Activated CD4-positive, alpha-beta T cell treated with anti-CD3 and anti-CD28 coated beads, Interleukin-2, amount 10 ng/mL, durations not matched to agents 24 days and 14 days (primary cell): ENCODE measurements at regions not wholly inside any gene's neighbourhood (a gene's known extent, or its start where the extent isn't known, plus 50 kb on each side); places are given as distances from the start of the nearest gene placed in this dataset.

Experiments
- DNase-seq: peaks from one replicate; pipeline ENCODE4 v3.0.0; 2022
- H3K27ac Mint-ChIP-seq: one replicate; pipeline ENCODE4 v1.8.0; 2022; ENCODE audit warnings: mild to moderate bottlenecking, mixed read lengths
- H3K27me3 Mint-ChIP-seq: one replicate; pipeline ENCODE4 v1.8.0; 2022; ENCODE audit warnings: mixed read lengths
- H3K36me3 Mint-ChIP-seq: one replicate; pipeline ENCODE4 v1.8.0; 2022; ENCODE audit warnings: low read depth, mild to moderate bottlenecking, mixed read lengths
- H3K4me1 Mint-ChIP-seq: one replicate; pipeline ENCODE4 v1.8.0; 2021; ENCODE audit warnings: mixed read lengths
- H3K4me3 Mint-ChIP-seq: one replicate; pipeline ENCODE4 v1.8.0; 2022; ENCODE audit warnings: mild to moderate bottlenecking, moderate library complexity, mixed read lengths
- H3K9me3 Mint-ChIP-seq: one replicate; pipeline ENCODE4 v1.8.0; 2021; ENCODE audit warnings: mixed read lengths
- intact Hi-C: fragments of 100-400 bp; cut with micrococcal nuclease; formaldehyde crosslinking; loops from one replicate; pipeline ENCODE4 v1.15.1; 2023

DNA sequence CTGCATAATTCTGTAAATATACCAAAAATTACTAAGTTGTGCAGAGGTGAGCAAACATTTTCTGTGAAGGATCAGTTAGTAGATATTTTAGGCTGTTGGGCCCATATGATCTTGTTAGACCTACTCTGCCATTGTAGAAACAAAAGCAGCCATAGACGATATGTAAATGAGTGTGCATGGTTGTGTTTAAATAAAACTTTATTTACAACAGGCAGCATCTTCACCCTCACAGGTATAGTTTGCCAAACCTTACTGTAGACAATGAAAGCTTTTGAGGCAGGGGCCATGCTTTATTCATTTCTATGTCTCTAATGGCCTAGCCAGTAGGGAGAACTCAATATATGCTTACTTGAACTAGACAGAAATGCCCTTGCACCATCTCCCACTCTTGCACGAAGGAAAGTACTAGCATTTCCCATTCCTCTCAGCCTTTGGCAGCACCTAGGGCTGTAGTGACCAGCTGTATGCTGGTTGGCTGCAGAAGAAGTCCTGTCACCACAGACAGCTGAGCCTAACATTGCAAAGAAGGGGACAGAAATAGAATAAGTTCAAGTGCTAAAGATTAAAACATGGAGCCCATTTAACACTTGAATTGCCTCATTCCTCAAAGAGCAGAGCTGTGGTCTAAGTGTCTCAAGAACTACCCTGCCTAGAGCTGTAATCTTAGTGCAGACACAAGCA lies 305.1 kb upstream of the MGAT5 start:
- H3K27ac Mint-ChIP-seq, result no peak overlapping the region
- no peak overlapping the region for H3K4me3 Mint-ChIP-seq
- H3K4me1 Mint-ChIP-seq, result no peaks in the 10 kb centered on the region
- H3K36me3 Mint-ChIP-seq, result no peaks in the 10 kb centered on the region
- peak; percentile 18 for DNase-seq
- H3K9me3 Mint-ChIP-seq, result no peaks in the 10 kb centered on the region
- H3K27me3 Mint-ChIP-seq, result peaks cover 2% of the 10 kb centered on the region
- intact Hi-C loops, result no loop called here

DNA sequence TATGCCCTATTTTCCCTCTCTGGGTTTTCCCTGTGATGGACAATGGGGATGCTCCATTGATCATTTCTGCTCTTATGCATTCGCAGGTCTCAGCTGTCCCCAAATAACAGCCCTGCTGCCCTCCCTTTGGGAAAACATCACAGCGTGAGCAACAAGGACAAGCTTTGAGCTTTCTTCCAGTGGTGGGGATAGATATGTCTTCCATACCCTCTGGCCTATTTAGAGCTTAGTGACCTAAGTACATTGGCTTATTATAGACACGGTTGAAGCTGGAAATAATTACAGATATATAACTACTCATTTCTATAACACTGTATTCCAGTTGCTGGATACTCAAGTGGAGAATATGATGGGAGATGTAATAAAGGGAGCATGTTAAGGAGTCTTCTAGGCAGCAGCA lies 304.3 kb upstream of the MGAT5 start:
- Mint-ChIP-seq H3K36me3 (no peaks in the 10 kb centered on the region), H3K4me1 (no peaks in the 10 kb centered on the region), H3K27me3 (peaks cover 5% of the 10 kb centered on the region), H3K27ac (no peak overlapping the region), H3K9me3 (no peaks in the 10 kb centered on the region), H3K4me3 (no peak overlapping the region)
- intact Hi-C loops, result no loop called here
- DNase-seq, result peak; percentile 18

DNA sequence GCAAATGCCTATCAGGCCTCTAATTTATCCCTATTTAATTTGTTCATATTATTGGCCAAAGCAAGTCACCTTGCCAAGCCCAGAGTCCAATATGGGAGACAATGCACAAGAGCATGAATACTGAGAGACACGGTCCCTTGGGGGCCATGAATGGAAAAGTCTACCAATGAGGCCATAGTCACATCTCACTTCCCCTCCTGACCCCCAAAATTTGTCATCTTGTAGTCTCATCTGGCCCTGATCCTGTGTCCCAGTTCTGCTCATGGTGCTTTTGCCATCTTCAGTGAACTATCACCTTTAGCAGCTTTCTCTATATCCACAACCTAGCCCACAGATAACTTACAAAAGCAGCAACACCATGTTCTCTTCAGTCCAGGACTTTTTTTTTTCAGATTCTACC lies 302.7 kb upstream of the MGAT5 start:
- H3K36me3 Mint-ChIP-seq, result no peaks in the 10 kb centered on the region
- H3K27me3 Mint-ChIP-seq, result peaks cover 7% of the 10 kb centered on the region
- H3K27ac Mint-ChIP-seq, result no peak overlapping the region
- no peaks in the 10 kb centered on the region for H3K4me1 Mint-ChIP-seq
- intact Hi-C loops, result no loop called here
- no peaks in the 10 kb centered on the region for H3K9me3 Mint-ChIP-seq
- DNase-seq, result no peak
- H3K4me3 Mint-ChIP-seq, result no peak overlapping the region

DNA sequence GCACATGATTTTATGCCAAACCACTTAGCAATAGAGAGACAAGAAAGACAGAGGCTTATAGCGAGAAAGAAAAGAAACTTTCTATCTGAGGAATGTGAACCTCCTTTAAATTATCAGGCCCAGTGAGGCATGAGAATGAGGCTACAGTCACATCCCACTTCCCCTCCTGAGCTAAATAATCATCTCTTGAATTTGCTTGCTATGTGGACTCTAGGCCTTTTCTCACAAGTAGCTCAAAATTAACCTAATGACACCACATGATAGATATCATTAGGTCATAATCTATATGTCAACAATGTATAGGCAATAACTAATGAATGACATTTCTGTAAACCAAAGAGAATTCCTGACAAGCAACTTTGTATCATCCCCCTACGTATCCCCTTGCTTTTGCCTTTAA lies 301.5 kb upstream of the MGAT5 start:
- H3K27me3 Mint-ChIP-seq, result peaks cover 9% of the 10 kb centered on the region
- H3K36me3 Mint-ChIP-seq, result no peaks in the 10 kb centered on the region
- intact Hi-C loops, result no loop called here
- no peak for DNase-seq
- no peak overlapping the region for H3K27ac Mint-ChIP-seq
- H3K9me3 Mint-ChIP-seq, result no peaks in the 10 kb centered on the region
- H3K4me3 Mint-ChIP-seq, result no peak overlapping the region
- H3K4me1 Mint-ChIP-seq, result no peaks in the 10 kb centered on the region

DNA sequence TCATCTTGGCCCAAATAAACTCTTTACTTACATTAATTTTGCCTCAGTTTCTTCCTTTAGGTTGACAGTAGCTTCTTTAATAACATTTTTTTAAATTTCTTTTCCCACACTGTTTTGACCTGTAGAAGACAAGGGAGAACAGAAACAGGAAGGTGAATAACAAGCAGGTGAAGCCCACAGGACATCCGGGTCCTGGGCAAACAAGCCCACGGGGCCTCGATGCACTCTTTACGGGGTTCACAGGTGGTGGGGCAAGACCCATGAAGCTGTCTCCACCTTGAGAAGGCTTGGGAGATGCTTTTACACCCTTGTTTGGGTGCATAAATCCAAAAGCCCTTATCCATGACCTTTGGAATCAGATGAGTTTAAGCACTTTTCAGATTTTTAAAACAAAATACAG lies 301.0 kb upstream of the MGAT5 start:
- DNase-seq, result no peak
- intact Hi-C loops, result no loop called here
- Mint-ChIP-seq H3K27ac (no peak overlapping the region), H3K9me3 (no peaks in the 10 kb centered on the region), H3K36me3 (no peaks in the 10 kb centered on the region), H3K4me3 (no peak overlapping the region), H3K27me3 (peaks cover 9% of the 10 kb centered on the region), H3K4me1 (no peaks in the 10 kb centered on the region)

DNA sequence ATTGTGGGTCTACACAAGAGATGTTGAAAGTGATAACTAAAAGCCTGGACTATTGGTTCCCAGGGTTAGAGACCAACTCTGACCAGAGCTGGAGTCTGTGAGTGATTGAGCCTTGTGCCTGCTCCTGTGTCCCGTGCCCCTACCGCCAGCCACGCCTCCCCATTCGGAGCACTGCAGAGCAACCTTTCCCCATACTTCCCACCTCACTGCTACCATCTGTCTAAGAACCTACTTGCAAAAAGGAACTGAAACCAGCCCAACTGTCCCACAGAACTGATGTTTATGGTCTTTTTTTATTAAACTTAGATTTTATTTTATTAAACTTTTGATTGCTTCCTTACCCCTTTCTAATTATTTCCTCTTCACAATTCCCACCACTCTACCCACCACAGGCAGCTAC lies 300.3 kb upstream of the MGAT5 start:
- Mint-ChIP-seq H3K4me1 (no peaks in the 10 kb centered on the region), H3K27ac (no peak overlapping the region), H3K4me3 (no peak overlapping the region), H3K27me3 (peaks cover 9% of the 10 kb centered on the region), H3K9me3 (no peaks in the 10 kb centered on the region), H3K36me3 (no peaks in the 10 kb centered on the region)
- no peak for DNase-seq
- intact Hi-C loops, result no loop called here

DNA sequence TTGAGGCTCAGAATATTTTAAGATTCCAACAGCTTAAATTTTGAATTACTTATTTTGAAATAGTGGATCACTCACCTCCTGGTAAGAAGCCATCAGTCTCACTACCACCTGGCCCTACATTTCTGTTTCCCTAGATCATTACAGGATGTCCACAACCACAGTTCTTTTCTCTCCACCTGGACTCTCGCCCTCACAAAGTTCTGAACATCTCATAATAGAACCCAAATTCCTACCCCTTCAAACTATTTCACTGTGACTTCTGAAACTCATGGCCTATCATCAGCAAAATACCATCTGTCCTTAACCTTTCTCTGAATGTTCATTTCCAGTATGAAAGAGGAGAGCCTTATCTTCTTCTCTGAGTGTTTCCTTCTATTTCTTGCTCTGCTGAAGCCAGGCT lies 299.2 kb upstream of the MGAT5 start:
- intact Hi-C loops, result no loop called here
- Mint-ChIP-seq H3K27ac (no peak overlapping the region), H3K9me3 (no peaks in the 10 kb centered on the region), H3K4me3 (no peak overlapping the region), H3K27me3 (peaks cover 11% of the 10 kb centered on the region), H3K36me3 (no peaks in the 10 kb centered on the region), H3K4me1 (no peaks in the 10 kb centered on the region)
- peak; percentile 4 for DNase-seq

DNA sequence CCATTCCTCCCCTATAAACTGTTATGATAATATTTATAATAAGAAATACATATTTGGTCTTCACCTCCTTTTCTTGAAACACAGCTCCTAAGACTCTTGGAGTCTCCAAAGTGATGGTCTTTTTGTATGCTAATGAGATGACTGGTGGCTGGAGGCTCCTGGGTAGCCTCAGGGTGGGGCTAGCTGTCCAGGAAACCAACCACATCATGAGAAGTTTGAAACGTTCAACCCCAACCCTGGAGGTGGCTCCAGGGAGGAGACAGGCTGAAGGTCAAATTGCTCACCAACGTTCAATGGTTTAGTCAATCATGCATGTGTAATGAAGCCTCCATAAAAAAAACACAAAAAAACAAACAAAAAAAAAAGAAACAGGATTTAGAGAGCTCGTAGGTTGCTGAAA lies 298.7 kb upstream of the MGAT5 start:
- no peaks in the 10 kb centered on the region for H3K9me3 Mint-ChIP-seq
- no peak overlapping the region for H3K4me3 Mint-ChIP-seq
- H3K36me3 Mint-ChIP-seq, result no peaks in the 10 kb centered on the region
- DNase-seq, result peak; percentile 14
- no peak overlapping the region for H3K27ac Mint-ChIP-seq
- intact Hi-C loops, result no loop called here
- no peaks in the 10 kb centered on the region for H3K4me1 Mint-ChIP-seq
- peaks cover 13% of the 10 kb centered on the region for H3K27me3 Mint-ChIP-seq

DNA sequence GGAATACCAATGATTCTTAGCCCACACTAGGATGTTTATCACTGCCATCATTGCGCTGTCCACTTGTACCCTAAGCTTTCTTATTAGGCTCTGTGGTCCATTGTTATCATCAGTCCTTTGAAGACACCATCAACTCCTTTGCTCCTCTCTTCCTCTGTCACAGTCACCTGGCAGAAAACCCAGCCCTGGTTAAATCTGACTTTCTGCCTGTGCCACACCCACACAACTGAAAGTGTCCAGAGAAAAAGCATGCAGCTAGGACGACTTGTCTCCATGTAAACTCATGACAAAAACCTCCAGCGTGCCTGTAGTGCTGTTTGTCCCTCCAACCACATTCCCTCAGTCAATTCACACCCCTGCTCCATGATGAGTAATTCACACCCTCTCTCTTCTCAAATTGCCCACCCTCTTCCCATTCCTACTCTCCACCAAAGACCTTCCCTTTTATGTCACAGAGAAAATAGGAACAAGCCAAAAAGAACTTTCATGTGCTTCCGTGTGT lies 297.4 kb upstream of the MGAT5 start:
- intact Hi-C loops, result no loop called here
- no peaks in the 10 kb centered on the region for H3K36me3 Mint-ChIP-seq

DNA sequence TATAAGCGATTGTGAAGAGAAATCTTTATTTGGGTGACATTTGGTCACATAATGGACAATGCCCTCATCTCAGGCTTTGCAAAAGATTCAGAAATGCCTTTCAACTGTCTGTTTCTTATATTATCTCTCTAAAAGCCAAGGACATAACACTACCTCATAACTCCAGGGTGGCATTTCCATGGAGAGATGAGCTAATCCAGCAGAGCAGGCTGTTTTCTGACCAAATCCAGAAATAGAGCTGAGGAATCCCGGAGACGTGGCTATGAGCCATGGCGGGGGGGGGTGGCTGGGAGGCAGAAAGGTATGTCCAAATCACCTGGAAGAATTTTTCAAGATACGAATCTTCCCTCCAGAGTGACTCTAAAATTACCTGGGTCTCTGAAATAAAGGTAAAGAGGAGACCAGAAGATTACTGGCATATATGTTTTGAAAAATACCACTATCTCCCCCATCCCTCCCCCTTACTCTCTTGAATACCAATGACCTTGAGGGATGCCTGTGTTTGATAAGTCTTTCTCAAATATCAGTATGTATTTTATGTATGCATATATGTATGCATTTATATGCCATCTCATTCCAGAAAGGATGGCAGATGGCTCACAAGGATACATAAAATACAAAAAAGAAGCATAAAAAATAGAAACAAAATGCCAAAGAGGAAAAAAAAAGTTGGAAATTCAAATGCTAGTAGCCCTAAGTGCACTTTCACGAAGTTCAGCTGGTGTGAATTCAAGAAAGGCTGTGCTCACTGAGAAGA lies 296.0 kb upstream of the MGAT5 start:
- intact Hi-C loops, result no loop called here
- Mint-ChIP-seq H3K4me1 (no peaks in the 10 kb centered on the region), H3K27me3 (peaks cover 16% of the 10 kb centered on the region), H3K27ac (no peak overlapping the region), H3K4me3 (no peak overlapping the region), H3K36me3 (no peaks in the 10 kb centered on the region), H3K9me3 (no peaks in the 10 kb centered on the region)
- DNase-seq, result no peak

More for the DNA sequence above, 297.4 kb upstream of the MGAT5 start:
- H3K27me3 Mint-ChIP-seq, result peaks cover 13% of the 10 kb centered on the region
- H3K4me3 Mint-ChIP-seq, result no peak overlapping the region
- no peaks in the 10 kb centered on the region for H3K4me1 Mint-ChIP-seq
- DNase-seq, result peak; percentile 17
- no peaks in the 10 kb centered on the region for H3K9me3 Mint-ChIP-seq
- no peak overlapping the region for H3K27ac Mint-ChIP-seq

DNA sequence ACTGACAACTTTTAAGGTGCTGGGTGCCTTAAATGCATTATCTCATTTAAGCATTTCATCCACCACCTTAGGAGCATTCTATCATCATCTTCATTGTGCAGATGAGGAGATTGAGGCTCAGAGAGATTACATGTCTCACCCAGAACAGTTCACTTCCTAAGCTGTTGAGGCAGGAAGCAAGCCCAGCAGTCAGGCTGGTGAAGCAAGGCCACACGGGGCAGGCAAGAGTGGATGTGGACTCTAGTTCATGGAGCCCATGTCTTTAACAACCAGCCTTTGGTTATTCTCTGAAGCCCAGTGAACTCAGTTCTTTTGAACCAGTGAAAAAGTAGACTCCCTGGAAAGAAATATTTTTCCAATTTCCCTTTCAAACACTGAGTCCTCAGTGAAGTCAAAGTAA lies 294.8 kb upstream of the MGAT5 start:
- intact Hi-C loops, result no loop called here
- no peaks in the 10 kb centered on the region for H3K9me3 Mint-ChIP-seq
- H3K27ac Mint-ChIP-seq, result no peak overlapping the region
- no peaks in the 10 kb centered on the region for H3K4me1 Mint-ChIP-seq
- no peak for DNase-seq
- H3K4me3 Mint-ChIP-seq, result no peak overlapping the region
- H3K27me3 Mint-ChIP-seq, result peaks cover 12% of the 10 kb centered on the region
- H3K36me3 Mint-ChIP-seq, result no peaks in the 10 kb centered on the region

DNA sequence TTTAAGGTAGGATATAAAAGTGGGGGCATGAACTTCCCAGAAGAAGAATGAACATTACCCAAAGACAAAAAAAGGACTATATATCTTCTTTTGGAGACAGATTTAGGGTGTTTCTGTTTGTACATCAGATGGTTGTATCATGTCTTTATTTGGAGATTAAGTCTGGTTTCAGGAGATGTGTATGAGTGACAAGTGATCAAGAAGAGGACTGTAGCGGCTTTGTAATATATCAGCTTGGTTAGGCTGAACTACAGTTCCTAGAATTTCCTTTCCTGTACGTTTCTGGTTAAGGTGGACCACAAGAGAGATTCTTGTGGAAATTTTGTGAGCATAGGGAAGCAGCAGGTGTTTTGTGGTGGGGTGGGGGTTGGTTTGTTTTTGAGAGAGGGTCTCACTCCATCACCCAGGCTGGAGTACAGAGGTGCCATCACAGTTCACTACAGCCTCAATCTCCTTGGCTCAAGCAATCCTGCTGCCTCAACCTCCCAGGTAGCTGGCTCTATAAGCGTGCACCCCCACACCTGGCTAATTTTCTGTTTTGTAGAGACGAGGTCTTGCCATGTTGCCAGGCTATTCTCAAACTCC lies 287.1 kb upstream of the MGAT5 start:
- DNase-seq, result no peak
- H3K27me3 Mint-ChIP-seq, result peaks cover 13% of the 10 kb centered on the region
- H3K36me3 Mint-ChIP-seq, result no peaks in the 10 kb centered on the region
- intact Hi-C loops, result no loop called here
- H3K9me3 Mint-ChIP-seq, result peaks cover 4% of the 10 kb centered on the region
- no peak overlapping the region for H3K4me3 Mint-ChIP-seq
- H3K4me1 Mint-ChIP-seq, result peaks cover 12% of the 10 kb centered on the region
- no peak overlapping the region for H3K27ac Mint-ChIP-seq

DNA sequence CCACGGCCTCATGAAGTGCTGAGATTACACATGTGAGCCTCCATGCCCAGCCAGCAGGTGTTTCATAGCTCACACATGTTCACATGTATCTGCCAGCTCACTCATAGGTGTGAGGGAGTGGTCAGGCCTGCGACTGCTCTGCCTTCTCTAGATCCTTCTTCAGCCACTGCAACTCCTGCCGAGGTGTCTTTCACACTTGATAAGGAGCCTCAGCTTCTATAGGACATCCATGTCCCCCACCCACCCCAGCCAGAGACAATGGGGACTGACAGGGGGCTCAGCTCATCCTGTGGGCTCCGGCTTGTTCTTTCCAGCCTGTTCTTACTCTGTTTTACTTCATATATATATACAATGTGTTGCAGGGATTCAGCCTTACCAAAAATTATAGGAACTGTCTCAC lies 286.5 kb upstream of the MGAT5 start:
- Mint-ChIP-seq H3K9me3 (peaks cover 4% of the 10 kb centered on the region), H3K36me3 (no peaks in the 10 kb centered on the region), H3K27me3 (peaks cover 12% of the 10 kb centered on the region), H3K4me1 (peaks cover 12% of the 10 kb centered on the region), H3K27ac (no peak overlapping the region), H3K4me3 (no peak overlapping the region)
- no peak for DNase-seq
- intact Hi-C loops, result no loop called here

DNA sequence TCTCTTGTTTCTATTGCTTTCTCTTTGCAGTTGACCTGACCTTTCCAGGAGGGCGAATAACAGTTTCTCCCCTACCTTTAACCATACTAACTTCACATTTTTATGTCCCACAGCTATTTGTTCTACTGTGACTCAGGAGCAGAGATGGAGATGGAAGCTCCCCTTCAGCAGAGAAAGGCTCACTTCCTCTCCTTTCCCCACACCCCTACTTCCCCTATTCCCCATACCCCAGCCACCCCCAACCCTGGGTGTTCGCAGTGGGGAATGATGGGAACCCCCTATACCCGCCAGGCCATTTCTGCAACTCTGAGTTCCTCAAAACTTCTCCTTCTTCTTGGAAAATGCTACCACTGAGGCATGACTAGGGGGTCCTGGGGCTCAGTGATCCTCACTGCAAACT lies 285.4 kb upstream of the MGAT5 start:
- Mint-ChIP-seq H3K9me3 (peaks cover 4% of the 10 kb centered on the region), H3K4me1 (peaks cover 12% of the 10 kb centered on the region), H3K27me3 (peaks cover 11% of the 10 kb centered on the region), H3K27ac (no peak overlapping the region), H3K4me3 (no peak overlapping the region), H3K36me3 (no peaks in the 10 kb centered on the region)
- intact Hi-C loops, result no loop called here
- DNase-seq, result no peak
